ENCODE measurements at regions not wholly inside any gene's neighbourhood (a gene's known extent, or its start where the extent isn't known, plus 50 kb on each side); places are given as distances from the start of the nearest gene placed in this dataset.
"Not testable (repeated sequence)": the region's sequence is repeated elsewhere in the genome, so short reads cannot be mapped to it uniquely, and the experiment has no call there.

- DNase-seq (ENCODE audit: low spot score), result not testable (repeated sequence)
Observed at GRCh38 chr4:123537906-123538402, 141.4 kb downstream of the SPRY1 start.

- no peak for DNase-seq (ENCODE audit: low spot score)
Observed at GRCh38 chr4:123545667-123546572, 149.3 kb downstream of the SPRY1 start.

- DNase-seq (ENCODE audit: low spot score), result no peak
Observed at GRCh38 chr4:123546573-123547060, 150.0 kb downstream of the SPRY1 start.

GRCh38 chr4:123547216-123548165 lies 150.9 kb downstream of the SPRY1 start:
- DNase-seq (ENCODE audit: low spot score), result no peak

- no peak for DNase-seq (ENCODE audit: low spot score)
Observed at GRCh38 chr4:123553279-123553678, 156.7 kb downstream of the SPRY1 start.

GRCh38 chr4:123553733-123554637 lies 157.4 kb downstream of the SPRY1 start:
- DNase-seq (ENCODE audit: low spot score), result no peak

GRCh38 chr4:123554801-123555232 lies 158.2 kb downstream of the SPRY1 start:
- DNase-seq (ENCODE audit: low spot score), result no peak

GRCh38 chr4:123555233-123555806 lies 158.7 kb downstream of the SPRY1 start:
- DNase-seq (ENCODE audit: low spot score), result no peak

- DNase-seq (ENCODE audit: low spot score), result no peak
Observed at GRCh38 chr4:123555807-123556273, 159.2 kb downstream of the SPRY1 start.

- DNase-seq (ENCODE audit: low spot score), result no peak
Observed at GRCh38 chr4:123556526-123556925, 159.9 kb downstream of the SPRY1 start.

- no peak for DNase-seq (ENCODE audit: low spot score)
Observed at GRCh38 chr4:123557857-123558536, 161.4 kb downstream of the SPRY1 start.

GRCh38 chr4:123558865-123559264 lies 162.3 kb downstream of the SPRY1 start:
- DNase-seq (ENCODE audit: low spot score), result no peak

- DNase-seq (ENCODE audit: low spot score), result no peak
Observed at GRCh38 chr4:123559955-123560871, 163.6 kb downstream of the SPRY1 start.

GRCh38 chr4:123561525-123561924 lies 164.9 kb downstream of the SPRY1 start:
- DNase-seq (ENCODE audit: low spot score), result no peak

- DNase-seq (ENCODE audit: low spot score), result no peak
Observed at GRCh38 chr4:123562994-123563750, 166.6 kb downstream of the SPRY1 start.

GRCh38 chr4:123564758-123565346 lies 168.3 kb downstream of the SPRY1 start:
- peak; percentile 58 for DNase-seq (ENCODE audit: low spot score)

- no peak for DNase-seq (ENCODE audit: low spot score)
Observed at GRCh38 chr4:123568936-123569335, 172.3 kb downstream of the SPRY1 start.

GRCh38 chr4:123569541-123569940 lies 172.9 kb downstream of the SPRY1 start:
- no peak for DNase-seq (ENCODE audit: low spot score)

Measured in CD4-positive, alpha-beta T cell treated with Interleukin-15 for 4 hours (primary cell).